ENCODE measurements at regions not wholly inside any gene's neighbourhood (a gene's known extent, or its start where the extent isn't known, plus 50 kb on each side); places are given as distances from the start of the nearest gene placed in this dataset.
"Not testable (repeated sequence)": the region's sequence is repeated elsewhere in the genome, so short reads cannot be mapped to it uniquely, and the experiment has no call there.

DNA sequence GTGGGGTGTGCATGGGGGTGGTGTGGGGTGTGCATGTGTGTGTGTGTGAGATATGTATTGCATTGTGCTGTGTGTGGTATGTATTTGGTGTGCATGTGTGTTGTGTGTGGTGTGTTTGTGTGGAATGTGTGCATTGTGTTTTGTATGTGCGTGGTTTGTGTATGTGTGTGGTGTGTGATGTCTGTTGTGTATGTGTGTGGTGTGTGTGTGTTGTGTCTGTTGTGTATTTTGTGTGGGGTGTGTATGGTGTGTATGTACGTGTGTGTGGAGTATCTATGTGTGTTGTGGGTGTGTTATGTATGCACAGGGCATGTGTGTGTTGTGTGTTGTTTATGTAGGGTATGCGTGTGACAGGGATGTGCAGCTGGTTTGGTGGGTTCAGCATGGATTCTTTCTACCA lies 67.8 kb upstream of the COG2 start:
- peak; percentile 58 for FAIRE-seq
- TF ChIP-seq POLR2AphosphoS5 (IDR thresholded peaks at IDR 0.05; ENCODE audit: low read depth, low read length) (no peak), TAF1 (IDR thresholded peaks at IDR 0.05; ENCODE audit: low read depth, low read length) (no peak), POU2F2 (IDR thresholded peaks at IDR 0.05; ENCODE audit: low read depth, low read length) (no peak), PAX5 (IDR thresholded peaks at IDR 0.05; ENCODE audit: insufficient read depth, low read length, severe bottlenecking) (no peak), POLR2A (IDR thresholded peaks at IDR 0.05; ENCODE audit: low read depth, low read length) (no peak), SPI1 (IDR thresholded peaks at IDR 0.05; ENCODE audit: low read depth, low read length) (no peak)
- DNase-seq (ENCODE audit: insufficient read length, low spot score), result no peak

- FAIRE-seq, result no peak
- peak; percentile 7 for DNase-seq (ENCODE audit: insufficient read length, low spot score)
Observed at GRCh38 chr1:230573658-230574057, 68.6 kb upstream of the COG2 start.

DNA sequence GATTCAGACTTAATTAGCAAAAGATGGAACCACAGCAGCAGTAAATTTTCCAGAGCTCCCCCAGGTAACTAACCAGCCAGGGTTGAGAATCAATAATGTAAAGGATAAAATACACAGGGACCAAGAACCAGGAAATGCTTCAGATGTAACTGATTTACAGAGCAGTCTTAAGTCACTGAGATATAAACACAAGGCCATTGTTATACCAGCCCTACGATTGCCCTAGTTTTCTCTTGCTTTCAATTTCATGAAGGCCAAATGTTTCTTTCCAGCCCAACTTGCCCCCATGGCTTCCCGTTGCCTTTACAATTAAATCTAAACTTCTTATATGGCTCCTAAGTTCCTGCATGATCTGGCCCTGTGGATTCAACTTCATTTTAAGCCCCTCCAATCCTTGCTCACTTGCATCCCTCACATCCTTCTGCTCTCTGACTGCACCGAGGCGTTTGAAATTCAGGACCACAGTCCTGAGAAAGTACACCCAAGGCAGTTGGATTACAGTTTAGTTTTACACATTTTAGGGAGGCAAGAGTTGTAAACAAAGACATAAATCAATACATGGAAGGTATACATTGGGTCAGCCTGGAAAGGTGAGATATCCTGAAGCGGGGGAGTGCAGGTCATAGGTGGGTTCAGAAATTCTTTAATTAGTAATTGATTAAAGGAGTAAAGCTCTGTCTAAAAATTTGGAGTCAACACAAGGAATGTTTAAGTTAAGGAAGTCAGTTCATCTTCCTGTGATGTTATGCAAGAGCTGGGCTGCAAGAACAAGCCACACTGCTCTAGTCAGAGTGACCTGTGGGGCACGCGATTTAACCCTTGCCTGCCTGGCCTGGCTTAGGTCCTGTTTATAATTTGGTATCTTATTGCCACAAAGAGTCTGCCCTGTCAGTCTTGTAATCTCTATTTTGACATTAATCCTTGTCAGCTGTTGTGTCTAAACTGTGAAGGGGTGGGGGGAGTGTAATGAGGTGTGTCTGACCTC lies 69.9 kb upstream of the COG2 start:
- FAIRE-seq (no peak), DNase-seq (ENCODE audit: insufficient read length, low spot score) (no peak)
- TF ChIP-seq PAX5 (IDR thresholded peaks at IDR 0.05; ENCODE audit: insufficient read depth, low read length, severe bottlenecking) (no peak), POLR2AphosphoS5 (IDR thresholded peaks at IDR 0.05; ENCODE audit: low read depth, low read length) (no peak), TAF1 (IDR thresholded peaks at IDR 0.05; ENCODE audit: low read depth, low read length) (no peak), SPI1 (IDR thresholded peaks at IDR 0.05; ENCODE audit: low read depth, low read length) (no peak), POLR2A (IDR thresholded peaks at IDR 0.05; ENCODE audit: low read depth, low read length) (no peak), POU2F2 (IDR thresholded peaks at IDR 0.05; ENCODE audit: low read depth, low read length) (no peak)

More at GRCh38 chr1:230573658-230574057, 68.6 kb upstream of the COG2 start:
- TF ChIP-seq POLR2A (IDR thresholded peaks at IDR 0.05; ENCODE audit: low read depth, low read length), result no peak
- no peak for TF ChIP-seq POLR2AphosphoS5 (IDR thresholded peaks at IDR 0.05; ENCODE audit: low read depth, low read length)
- TF ChIP-seq POU2F2 (IDR thresholded peaks at IDR 0.05; ENCODE audit: low read depth, low read length), result no peak
- no peak for TF ChIP-seq SPI1 (IDR thresholded peaks at IDR 0.05; ENCODE audit: low read depth, low read length)
- no peak for TF ChIP-seq TAF1 (IDR thresholded peaks at IDR 0.05; ENCODE audit: low read depth, low read length)
- TF ChIP-seq PAX5 (IDR thresholded peaks at IDR 0.05; ENCODE audit: insufficient read depth, low read length, severe bottlenecking), result no peak

GRCh38 chr1:230570724-230571360 lies 71.4 kb upstream of the COG2 start:
- FAIRE-seq (no peak), DNase-seq (ENCODE audit: insufficient read length, low spot score) (no peak)
- TF ChIP-seq POU2F2 (IDR thresholded peaks at IDR 0.05; ENCODE audit: low read depth, low read length) (no peak), POLR2A (IDR thresholded peaks at IDR 0.05; ENCODE audit: low read depth, low read length) (no peak), TAF1 (IDR thresholded peaks at IDR 0.05; ENCODE audit: low read depth, low read length) (no peak), PAX5 (IDR thresholded peaks at IDR 0.05; ENCODE audit: insufficient read depth, low read length, severe bottlenecking) (no peak), SPI1 (IDR thresholded peaks at IDR 0.05; ENCODE audit: low read depth, low read length) (no peak), POLR2AphosphoS5 (IDR thresholded peaks at IDR 0.05; ENCODE audit: low read depth, low read length) (no peak)

GRCh38 chr1:230569201-230569600 lies 73.1 kb upstream of the COG2 start:
- DNase-seq (ENCODE audit: insufficient read length, low spot score) (no peak), FAIRE-seq (no peak)
- TF ChIP-seq TAF1 (IDR thresholded peaks at IDR 0.05; ENCODE audit: low read depth, low read length), result no peak
- TF ChIP-seq PAX5 (IDR thresholded peaks at IDR 0.05; ENCODE audit: insufficient read depth, low read length, severe bottlenecking), result no peak
- TF ChIP-seq POLR2A (IDR thresholded peaks at IDR 0.05; ENCODE audit: low read depth, low read length), result no peak
- no peak for TF ChIP-seq POU2F2 (IDR thresholded peaks at IDR 0.05; ENCODE audit: low read depth, low read length)
- no peak for TF ChIP-seq SPI1 (IDR thresholded peaks at IDR 0.05; ENCODE audit: low read depth, low read length)
- no peak for TF ChIP-seq POLR2AphosphoS5 (IDR thresholded peaks at IDR 0.05; ENCODE audit: low read depth, low read length)

DNA sequence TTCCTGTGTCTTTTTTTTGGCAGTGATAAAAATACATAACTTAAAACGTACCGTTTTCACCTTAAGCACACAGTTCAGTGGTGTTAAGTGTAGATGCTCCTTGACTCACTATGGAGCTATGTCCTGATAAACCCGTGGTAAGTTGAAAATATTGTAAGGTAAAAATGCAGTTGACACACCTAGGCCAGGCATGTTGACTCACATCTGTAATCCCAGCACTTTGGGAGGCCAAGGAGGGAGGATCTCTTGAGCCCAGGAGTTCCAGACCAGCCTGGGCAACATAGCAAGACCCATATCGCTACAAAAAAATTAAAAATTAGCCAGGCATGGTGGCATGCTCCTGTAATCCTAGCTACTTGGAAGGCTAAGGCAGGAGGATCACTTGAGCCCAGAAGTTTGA lies 73.6 kb upstream of the COG2 start:
- DNase-seq (ENCODE audit: insufficient read length, low spot score) (no peak), FAIRE-seq (no peak)
- TF ChIP-seq SPI1 (IDR thresholded peaks at IDR 0.05; ENCODE audit: low read depth, low read length) (no peak), POU2F2 (IDR thresholded peaks at IDR 0.05; ENCODE audit: low read depth, low read length) (no peak), POLR2AphosphoS5 (IDR thresholded peaks at IDR 0.05; ENCODE audit: low read depth, low read length) (no peak), POLR2A (IDR thresholded peaks at IDR 0.05; ENCODE audit: low read depth, low read length) (no peak), TAF1 (IDR thresholded peaks at IDR 0.05; ENCODE audit: low read depth, low read length) (no peak), PAX5 (IDR thresholded peaks at IDR 0.05; ENCODE audit: insufficient read depth, low read length, severe bottlenecking) (no peak)

GRCh38 chr1:230568008-230568407 lies 74.3 kb upstream of the COG2 start:
- DNase-seq (ENCODE audit: insufficient read length, low spot score) (no peak), FAIRE-seq (no peak)
- TF ChIP-seq TAF1 (IDR thresholded peaks at IDR 0.05; ENCODE audit: low read depth, low read length), result no peak
- TF ChIP-seq PAX5 (IDR thresholded peaks at IDR 0.05; ENCODE audit: insufficient read depth, low read length, severe bottlenecking), result no peak
- no peak for TF ChIP-seq POLR2AphosphoS5 (IDR thresholded peaks at IDR 0.05; ENCODE audit: low read depth, low read length)
- TF ChIP-seq POU2F2 (IDR thresholded peaks at IDR 0.05; ENCODE audit: low read depth, low read length), result no peak
- TF ChIP-seq POLR2A (IDR thresholded peaks at IDR 0.05; ENCODE audit: low read depth, low read length), result no peak
- no peak for TF ChIP-seq SPI1 (IDR thresholded peaks at IDR 0.05; ENCODE audit: low read depth, low read length)

GRCh38 chr1:230567221-230567575 lies 75.1 kb upstream of the COG2 start:
- DNase-seq (ENCODE audit: insufficient read length, low spot score) (no peak), FAIRE-seq (no peak)
- TF ChIP-seq POLR2A (IDR thresholded peaks at IDR 0.05; ENCODE audit: low read depth, low read length) (no peak), PAX5 (IDR thresholded peaks at IDR 0.05; ENCODE audit: insufficient read depth, low read length, severe bottlenecking) (no peak), POLR2AphosphoS5 (IDR thresholded peaks at IDR 0.05; ENCODE audit: low read depth, low read length) (no peak), POU2F2 (IDR thresholded peaks at IDR 0.05; ENCODE audit: low read depth, low read length) (no peak), TAF1 (IDR thresholded peaks at IDR 0.05; ENCODE audit: low read depth, low read length) (no peak), SPI1 (IDR thresholded peaks at IDR 0.05; ENCODE audit: low read depth, low read length) (no peak)

GRCh38 chr1:230566532-230567220 lies 75.6 kb upstream of the COG2 start:
- DNase-seq (ENCODE audit: insufficient read length, low spot score); FAIRE-seq: not testable (repeated sequence)
